ENCODE measurements at regions not wholly inside any gene's neighbourhood (a gene's known extent, or its start where the extent isn't known, plus 50 kb on each side); places are given as distances from the start of the nearest gene placed in this dataset.

- TF ChIP-seq CTCF (IDR thresholded peaks at IDR 0.05 in 8 of 11, conservative IDR thresholded peaks at IDR 0.05 in 3 of 11) (no peak), POLR2AphosphoS5 (IDR thresholded peaks at IDR 0.05) (no peak), POLR2A (IDR thresholded peaks at IDR 0.05) (no peak)
Observed at GRCh38 chr18:42159146-42159545, 204.1 kb downstream of the PIK3C3 start.

Measured in spleen (tissue), 7 donors.